HG03066 (cell line): ENCODE measurements at regions not wholly inside any gene's neighbourhood (a gene's known extent, or its start where the extent isn't known, plus 50 kb on each side); places are given as distances from the start of the nearest gene placed in this dataset.

Source experiments
- ATAC-seq: cut with Tn5 transposase; IDR thresholded peaks from one replicate; pipeline ENCODE4 v1.9.1; 2021; ENCODE audit warnings: low read depth; ENCODE audit not compliant: unreplicated experiment

GRCh38 chr6:18664401-18664800, 277.3 kb downstream of the RNF144B start:
- ATAC-seq, result no peak

- ATAC-seq, result no peak
These were observed 280.5 kb downstream of the RNF144B start for GRCh38 chr6:18667612-18668011.

DNA sequence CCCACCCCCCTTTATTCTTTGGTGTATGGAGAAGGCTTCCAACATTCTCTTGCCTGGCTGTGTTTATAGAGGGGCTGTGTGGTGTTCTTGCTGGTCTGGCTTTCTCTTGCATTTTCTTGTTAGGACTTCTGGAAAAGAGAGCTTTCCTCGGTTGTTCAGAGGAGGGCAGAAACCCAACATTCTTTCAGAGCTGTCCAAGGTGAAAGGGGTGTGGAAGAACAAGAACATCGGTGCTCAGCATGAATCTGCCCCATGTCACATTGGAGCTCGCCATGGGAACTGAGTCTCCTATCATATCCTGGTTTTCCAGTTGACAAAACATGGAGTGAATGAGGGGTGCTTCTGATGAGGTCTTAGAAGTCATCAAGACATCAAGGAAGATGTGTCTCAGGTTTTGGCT, 281.8 kb downstream of the RNF144B start:
- ATAC-seq, result no peak

DNA sequence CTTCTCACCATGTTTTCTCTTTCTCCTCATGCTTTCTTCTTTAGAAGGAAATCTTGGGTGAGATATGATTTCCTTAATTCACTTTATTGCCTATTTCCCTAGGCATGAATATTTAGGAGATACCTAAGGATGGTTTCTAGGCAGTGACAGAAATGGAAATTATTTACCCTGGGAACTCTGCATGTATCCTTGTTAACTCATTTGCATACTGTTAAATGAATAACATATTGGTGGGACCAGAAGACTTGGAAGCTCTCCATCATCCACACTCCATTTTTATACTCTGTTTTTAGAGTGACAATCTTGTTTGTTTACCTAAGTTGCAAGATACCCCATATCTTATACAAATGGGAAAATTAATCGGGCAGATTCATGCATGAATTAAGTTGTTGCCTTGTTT, 285.7 kb downstream of the RNF144B start:
- ATAC-seq, result no peak

DNA sequence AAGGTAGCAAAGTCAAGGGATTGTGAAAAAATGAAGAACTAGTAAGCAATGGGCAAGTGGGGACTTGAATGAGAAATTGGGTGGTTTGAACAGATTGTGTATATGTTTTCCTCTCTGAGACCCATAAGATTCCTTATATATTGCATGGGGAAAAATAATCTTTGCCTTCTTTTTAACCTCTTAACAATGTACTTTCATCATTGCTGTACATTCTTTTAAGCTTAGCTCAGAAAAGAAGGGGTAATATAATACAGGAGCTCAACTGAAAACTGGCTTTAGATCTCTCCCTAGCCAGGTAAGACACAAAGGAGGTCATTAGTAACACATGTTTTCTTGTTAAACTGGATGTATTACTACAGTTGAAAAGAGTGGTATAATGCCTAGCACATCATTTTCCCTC, 287.2 kb downstream of the RNF144B start:
- ATAC-seq, result no peak

DNA sequence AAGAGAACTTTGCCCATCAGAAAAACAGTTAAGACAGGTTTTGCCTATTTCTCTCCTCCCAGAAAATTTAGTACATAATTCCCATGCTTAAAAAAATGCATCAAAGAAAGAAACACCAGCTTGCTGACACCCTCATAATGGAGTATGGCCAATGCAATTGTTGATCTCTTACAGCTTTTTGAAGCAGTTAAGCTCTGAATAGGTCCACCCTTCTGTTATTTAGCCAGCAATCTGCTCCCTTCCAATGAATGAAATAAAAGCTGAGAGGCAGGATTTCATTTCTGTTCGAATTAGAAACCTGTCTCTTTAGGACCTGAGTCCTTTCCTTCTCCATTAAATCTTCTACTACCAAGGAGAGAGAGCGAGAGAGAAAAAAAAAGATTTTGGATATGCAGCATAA, 288.7 kb downstream of the RNF144B start:
- ATAC-seq, result no peak

- ATAC-seq, result no peak
These were observed 289.4 kb downstream of the RNF144B start for GRCh38 chr6:18676548-18676947.

GRCh38 chr6:18680842-18681241, 293.7 kb downstream of the RNF144B start:
- ATAC-seq, result no peak

GRCh38 chr6:18681832-18682503, 294.8 kb downstream of the RNF144B start:
- no peak for ATAC-seq

DNA sequence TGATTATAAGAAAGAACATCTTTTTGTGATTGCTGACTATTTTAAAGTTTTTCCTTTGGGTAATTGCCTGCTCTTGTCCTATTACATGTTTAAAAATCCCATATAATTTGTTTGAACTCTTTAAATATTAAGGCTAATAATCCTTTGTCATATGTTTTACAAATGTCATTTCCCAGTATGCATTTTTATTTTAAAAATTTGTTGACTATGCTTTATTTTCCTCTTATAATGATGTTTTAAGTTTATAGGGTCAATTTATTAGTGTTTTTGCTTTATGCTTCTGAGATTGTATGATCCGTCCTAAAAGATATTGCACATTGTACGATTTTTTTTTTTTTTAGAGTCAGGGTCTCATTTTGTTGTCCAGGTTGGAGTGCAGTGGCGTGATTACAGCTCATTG, 297.2 kb downstream of the RNF144B start:
- ATAC-seq, result no peak

- ATAC-seq, result no peak
These were observed 306.0 kb downstream of the RNF144B start for GRCh38 chr6:18692929-18693685.

DNA sequence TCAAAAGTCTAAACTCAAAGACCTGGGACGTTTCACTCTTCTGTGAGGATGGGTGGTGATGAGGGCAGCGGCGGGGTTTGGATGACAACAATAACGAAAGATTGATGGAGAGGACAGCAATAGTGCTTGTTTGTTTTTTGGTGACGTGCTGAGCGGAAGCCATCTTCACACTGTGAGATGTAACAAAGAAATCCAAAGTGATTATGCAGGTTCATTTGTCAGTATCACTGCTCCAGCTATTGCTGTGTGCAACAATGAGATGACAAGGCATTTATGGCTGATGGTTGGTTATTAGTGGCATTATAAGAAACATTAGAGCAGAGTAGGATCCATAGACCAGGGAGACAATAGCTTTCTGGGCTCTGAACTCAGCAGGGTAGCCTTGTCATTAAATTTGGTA, 306.7 kb downstream of the RNF144B start:
- ATAC-seq, result no peak

DNA sequence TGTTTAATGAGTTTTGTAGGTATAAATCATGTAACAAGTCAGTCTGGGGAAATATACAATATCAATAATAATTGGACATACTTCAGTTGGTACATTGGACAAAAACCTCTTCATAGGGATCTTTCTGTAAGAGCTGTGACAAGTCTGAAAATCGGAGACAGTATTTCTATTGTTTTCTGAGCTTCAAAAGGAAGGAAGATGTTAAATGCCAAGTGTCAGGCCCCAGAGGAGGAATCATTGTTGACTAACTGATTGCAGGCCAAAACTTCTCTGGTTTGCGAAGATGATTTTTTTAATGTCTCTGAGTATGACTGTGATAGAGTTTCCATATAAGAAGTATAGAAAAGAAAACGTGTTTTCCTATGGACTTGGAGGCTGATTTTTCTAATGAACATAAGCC, 316.4 kb downstream of the RNF144B start:
- ATAC-seq, result no peak

- no peak for ATAC-seq
These were observed 320.7 kb downstream of the RNF144B start for GRCh38 chr6:18707714-18708439.

DNA sequence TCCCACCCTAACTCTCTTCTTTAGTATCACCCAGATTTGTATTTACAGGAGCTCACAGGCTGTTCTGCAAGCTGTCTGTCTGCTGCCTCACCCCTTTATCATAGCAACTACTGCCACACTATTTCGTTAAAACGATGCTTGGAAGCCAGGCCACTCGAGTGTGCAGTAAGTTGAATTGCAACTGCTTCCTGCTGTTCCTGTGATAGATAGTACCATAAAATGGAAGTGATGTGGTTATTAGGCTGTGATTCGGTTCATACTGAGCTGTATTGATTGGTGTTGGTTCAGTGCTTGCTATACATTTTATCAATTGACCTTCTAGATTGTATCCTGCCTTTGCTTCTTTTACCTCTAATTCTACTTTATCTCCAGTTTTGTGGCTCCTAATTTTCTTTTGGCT, 325.4 kb downstream of the RNF144B start:
- ATAC-seq, result no peak

DNA sequence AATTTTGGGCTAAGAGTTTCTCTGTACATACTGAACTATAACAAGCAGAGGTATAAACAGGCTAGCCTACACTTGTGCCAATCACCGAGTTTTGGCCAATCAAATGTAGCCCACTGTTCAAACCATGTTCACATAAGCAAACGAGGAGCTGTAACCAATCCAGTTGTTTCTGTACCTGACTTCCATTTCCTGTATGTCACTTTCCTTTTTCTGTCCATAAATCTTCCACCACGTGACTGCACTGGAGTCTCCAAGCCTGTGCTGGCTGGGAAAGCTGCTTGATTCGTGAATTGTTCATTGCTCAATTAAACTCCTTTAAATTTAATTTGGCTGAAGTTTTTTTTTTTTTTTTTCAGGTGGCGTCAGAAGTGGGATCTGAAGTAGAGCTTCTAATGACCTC, 332.9 kb downstream of the RNF144B start:
- ATAC-seq, result no peak

DNA sequence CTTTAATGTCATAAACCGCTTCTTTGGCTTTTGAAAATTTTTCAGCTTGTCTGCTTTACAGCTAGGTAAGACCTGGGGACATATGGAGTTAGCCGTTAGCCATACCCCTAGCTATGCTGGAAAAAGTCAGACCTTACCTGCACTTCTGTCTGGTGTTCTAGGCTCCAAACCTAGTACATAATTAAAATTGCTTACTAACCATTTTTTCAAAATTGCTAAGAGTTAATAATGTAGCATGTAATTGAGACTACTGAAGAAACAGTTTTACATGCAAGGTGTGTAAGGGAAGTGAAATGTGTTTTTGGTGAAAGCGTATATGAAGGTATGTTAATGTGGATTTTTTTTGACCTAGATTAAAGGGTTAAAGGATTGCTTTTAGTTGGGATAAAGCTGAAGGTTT, 336.9 kb downstream of the RNF144B start:
- no peak for ATAC-seq

- ATAC-seq, result no peak
These were observed 338.3 kb downstream of the RNF144B start for GRCh38 chr6:18725449-18725848.

DNA sequence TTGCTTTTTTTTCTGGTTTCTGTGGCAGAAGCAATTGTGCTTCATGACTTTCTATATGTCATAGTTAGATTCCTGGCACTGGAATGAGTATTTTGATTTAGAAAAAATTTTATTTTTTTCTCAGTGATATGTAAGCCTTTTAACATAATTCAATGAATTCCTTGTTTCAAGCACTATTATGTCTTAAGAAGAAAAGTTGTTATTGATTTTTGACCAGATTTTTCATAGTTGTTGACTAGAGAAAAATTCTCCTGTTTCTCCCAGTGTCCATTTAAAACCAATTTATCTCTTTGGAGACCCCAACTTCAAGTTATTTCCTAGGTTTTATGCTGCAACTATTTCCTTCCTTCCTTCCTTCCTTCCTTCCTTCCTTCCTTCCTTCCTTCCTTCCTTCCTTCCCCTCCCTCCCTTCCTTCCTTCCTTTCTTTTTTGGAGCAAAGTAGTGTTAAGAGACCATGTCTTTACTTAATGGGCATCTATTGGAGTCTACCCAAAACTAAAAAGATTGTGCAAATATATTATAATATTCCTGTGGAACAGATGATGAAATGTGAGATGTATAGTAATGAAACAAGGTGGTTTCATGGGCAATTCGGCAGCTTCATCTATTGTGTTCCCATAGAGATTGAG, 346.9 kb downstream of the RNF144B start:
- ATAC-seq, result no peak

- no peak for ATAC-seq
These were observed 354.6 kb downstream of the RNF144B start for GRCh38 chr6:18741741-18742140.

- no peak for ATAC-seq
These were observed 355.3 kb downstream of the RNF144B start for GRCh38 chr6:18742406-18742805.
